NB4 (cell line): ENCODE measurements at regions not wholly inside any gene's neighbourhood (a gene's known extent, or its start where the extent isn't known, plus 50 kb on each side); places are given as distances from the start of the nearest gene placed in this dataset.

ENCODE experiments used
- MAX ChIP-seq: IDR thresholded peaks from 2 replicates; pipeline ENCODE4 v1.6.1; 2011; ENCODE audit warnings: low read depth, low read length
- MYC ChIP-seq: IDR thresholded peaks from 2 replicates; pipeline ENCODE4 v1.6.1; 2011; ENCODE audit warnings: low read depth, low read length
- POLR2A ChIP-seq: IDR thresholded peaks from 2 replicates; pipeline ENCODE4 v1.6.1; 2011; ENCODE audit warnings: mild to moderate bottlenecking; ENCODE audit not compliant: insufficient read length; ENCODE audit errors: extremely low read depth
- TF ChIP-seq, protein P1 (sequence below): IDR thresholded peaks from one replicate; pipeline ENCODE4 v1.5.1; 2012; ENCODE audit warnings: low read depth, low read length

- TF ChIP-seq POLR2A (no peak), MAX (no peak), MYC (no peak)
- TF ChIP-seq, protein P1, sequence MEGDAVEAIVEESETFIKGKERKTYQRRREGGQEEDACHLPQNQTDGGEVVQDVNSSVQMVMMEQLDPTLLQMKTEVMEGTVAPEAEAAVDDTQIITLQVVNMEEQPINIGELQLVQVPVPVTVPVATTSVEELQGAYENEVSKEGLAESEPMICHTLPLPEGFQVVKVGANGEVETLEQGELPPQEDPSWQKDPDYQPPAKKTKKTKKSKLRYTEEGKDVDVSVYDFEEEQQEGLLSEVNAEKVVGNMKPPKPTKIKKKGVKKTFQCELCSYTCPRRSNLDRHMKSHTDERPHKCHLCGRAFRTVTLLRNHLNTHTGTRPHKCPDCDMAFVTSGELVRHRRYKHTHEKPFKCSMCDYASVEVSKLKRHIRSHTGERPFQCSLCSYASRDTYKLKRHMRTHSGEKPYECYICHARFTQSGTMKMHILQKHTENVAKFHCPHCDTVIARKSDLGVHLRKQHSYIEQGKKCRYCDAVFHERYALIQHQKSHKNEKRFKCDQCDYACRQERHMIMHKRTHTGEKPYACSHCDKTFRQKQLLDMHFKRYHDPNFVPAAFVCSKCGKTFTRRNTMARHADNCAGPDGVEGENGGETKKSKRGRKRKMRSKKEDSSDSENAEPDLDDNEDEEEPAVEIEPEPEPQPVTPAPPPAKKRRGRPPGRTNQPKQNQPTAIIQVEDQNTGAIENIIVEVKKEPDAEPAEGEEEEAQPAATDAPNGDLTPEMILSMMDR, result no peak
Observed at GRCh38 chr16:17766012-17766411, 295.3 kb upstream of the XYLT1 start.
